ENCODE measurements at regions not wholly inside any gene's neighbourhood (a gene's known extent, or its start where the extent isn't known, plus 50 kb on each side); places are given as distances from the start of the nearest gene placed in this dataset.
A peak's percentile ranks its signal among the peaks of the same experiment; 100 is the strongest.
"Not testable (repeated sequence)": the region's sequence is repeated elsewhere in the genome, so short reads cannot be mapped to it uniquely, and the experiment has no call there.

GRCh38 chr16:22436823-22437652 is 62.6 kb upstream of the CDR2 start:
- DNase-seq = peak; percentile 83

GRCh38 chr16:22436326-22436822 is 62.0 kb upstream of the CDR2 start:
- not testable (repeated sequence) for DNase-seq

- DNase-seq = not testable (repeated sequence)
Observed at GRCh38 chr16:22431314-22431713, 56.9 kb upstream of the CDR2 start.

GRCh38 chr16:22428654-22429053 is 54.2 kb upstream of the CDR2 start:
- DNase-seq = no peak

- no peak for DNase-seq
Observed at GRCh38 chr16:22427556-22427955, 53.1 kb upstream of the CDR2 start.

GRCh38 chr16:22425847-22426246 is 51.4 kb upstream of the CDR2 start:
- no peak for DNase-seq

- DNase-seq = no peak
Observed at GRCh38 chr16:22425036-22425801, 50.8 kb upstream of the CDR2 start.

- no peak for DNase-seq
Observed at GRCh38 chr16:22424161-22424937, 49.9 kb upstream of the CDR2 start.
